Cerebellar cortex (tissue), 1 donor: ENCODE measurements at regions not wholly inside any gene's neighbourhood (a gene's known extent, or its start where the extent isn't known, plus 50 kb on each side); places are given as distances from the start of the nearest gene placed in this dataset.

Experiments
- DNase-seq: peaks from one replicate; pipeline ENCODE4 v3.0.0-alpha.2; 2015; ENCODE audit warnings: low spot score

DNA sequence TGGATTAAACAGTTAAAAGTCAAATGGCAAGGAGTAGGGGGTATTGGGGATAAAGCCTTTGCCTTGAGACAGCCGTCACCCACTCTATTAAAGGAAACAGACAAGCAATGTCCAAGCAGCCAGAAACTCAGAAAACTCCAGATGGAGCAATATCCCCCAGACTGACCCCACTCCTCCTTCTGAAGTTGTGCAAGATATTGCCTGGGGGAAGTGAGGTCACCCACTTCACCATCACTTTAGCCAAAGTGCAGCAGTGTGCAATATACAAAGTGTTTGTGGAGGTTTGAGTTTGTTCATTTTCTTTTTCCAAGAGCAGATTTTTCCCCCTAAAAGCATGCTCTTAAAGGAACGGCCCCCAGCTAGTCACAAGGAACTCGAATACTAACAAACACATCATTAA lies 125.1 kb downstream of the ETS2 start:
- no peak for DNase-seq

DNA sequence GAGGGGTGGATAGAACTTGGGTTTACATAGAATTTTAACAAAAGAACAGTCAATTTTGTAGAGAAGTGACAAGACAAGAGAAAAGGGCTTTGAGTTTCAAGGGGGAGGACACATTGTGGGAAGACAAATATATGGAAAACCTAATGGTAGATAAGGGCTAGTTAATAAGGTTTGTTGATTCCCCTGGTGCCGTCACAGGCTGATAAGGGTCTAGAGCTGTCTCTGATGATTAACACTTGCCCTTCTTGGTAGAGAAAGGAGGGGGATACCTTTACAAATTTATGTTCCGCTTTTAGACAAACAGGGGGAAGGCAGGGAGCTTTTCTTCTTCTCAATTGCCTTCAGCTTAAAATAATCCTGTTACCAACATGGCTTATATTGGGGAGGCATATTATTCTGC lies 124.3 kb downstream of the ETS2 start:
- no peak for DNase-seq

DNA sequence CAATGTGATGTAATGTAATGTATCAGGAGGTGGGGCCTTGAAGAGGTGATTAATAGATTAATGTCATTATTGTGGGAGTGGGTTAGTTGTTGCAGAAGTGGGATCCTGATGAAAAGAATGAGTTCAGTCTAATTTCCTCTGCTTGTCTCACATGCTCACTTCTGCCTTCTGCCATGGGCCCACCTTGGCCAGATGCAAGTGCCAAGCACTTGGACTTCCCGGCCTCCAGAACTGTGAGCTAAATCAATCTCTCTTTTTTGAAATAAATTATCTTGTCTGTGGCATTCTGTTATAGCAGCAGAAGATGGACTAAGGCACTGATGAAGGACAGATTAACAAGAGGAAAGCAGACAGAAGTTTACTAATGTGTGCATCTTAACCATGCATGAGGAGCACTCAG lies 123.9 kb downstream of the ETS2 start:
- DNase-seq, result no peak

DNA sequence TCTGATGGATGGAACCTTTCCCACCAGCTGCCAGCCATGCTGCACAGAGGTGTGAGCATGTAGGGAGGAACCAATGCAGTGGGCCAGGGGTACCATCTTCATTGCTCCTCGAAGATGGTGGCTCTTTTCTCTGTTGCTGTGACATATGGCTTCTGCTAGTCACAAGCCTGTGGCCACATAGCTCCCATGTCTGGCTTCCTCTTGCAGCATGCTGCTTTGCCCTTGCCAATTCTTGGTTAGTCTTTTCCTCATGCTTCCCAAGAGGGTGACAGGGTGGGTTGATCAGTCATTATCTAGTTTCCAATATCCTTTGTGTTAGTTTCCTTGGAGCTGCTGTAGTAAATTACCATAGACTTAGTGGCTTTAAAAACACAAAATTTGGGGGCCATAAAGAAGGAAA lies 123.4 kb downstream of the ETS2 start:
- no peak for DNase-seq

DNA sequence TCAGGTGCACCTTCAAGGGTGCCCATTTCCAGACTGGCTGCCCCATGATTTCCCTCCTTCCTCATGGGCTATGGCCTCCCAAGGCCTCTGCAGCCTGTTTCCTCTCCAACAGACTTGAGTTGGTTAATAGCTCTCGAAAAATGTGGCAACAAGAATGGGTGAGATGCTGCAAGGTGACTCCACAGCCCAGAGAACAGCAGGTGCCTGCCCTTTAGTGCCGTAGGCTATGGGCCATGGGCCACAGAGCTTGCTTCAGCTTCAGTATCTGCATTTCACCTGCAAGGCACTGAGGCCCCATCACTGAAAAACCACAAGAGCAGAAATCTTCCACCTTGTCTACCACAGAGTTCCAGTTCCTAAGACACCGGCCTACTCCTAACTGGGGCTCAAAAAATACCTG lies 122.0 kb downstream of the ETS2 start:
- DNase-seq, result no peak

DNA sequence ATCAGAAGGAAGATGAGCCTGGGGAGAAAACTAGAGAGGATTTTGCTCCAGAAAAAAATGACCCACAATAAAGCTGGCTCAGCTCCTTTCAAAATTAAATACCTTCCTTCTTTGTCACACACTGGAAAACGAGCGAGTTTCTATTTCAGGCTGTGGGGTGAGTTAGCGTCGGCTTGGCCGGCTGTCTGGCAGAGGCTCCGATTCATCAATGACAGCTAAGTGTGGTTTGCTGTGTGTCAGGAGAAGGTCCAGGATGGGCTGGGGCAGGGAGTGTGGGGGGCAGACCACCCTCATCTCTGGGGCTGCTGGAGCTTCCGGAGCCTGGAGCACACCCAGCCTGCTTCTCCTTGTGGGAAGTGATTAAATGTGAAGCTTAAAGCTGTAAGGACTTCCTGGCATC lies 120.2 kb downstream of the ETS2 start:
- no peak for DNase-seq

DNA sequence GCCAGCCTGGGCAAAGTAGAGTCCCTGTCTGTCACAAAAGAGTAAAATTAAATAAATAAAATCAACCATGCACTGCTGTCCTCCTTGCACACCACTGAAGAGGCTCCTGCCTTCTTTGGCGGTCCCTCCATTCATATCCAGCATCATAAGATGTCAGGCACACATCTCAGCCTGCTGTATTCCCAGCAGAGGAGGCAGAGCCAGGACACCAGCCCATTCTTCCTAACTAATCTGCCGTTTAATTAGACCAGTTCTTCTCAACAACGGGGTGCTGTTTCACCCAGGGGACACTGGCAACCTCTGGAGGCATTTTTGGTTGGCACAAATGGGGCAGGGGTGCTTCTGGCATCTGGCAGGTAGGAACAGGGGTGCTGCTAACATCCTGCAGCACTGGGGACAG lies 119.7 kb downstream of the ETS2 start:
- DNase-seq, result no peak

DNA sequence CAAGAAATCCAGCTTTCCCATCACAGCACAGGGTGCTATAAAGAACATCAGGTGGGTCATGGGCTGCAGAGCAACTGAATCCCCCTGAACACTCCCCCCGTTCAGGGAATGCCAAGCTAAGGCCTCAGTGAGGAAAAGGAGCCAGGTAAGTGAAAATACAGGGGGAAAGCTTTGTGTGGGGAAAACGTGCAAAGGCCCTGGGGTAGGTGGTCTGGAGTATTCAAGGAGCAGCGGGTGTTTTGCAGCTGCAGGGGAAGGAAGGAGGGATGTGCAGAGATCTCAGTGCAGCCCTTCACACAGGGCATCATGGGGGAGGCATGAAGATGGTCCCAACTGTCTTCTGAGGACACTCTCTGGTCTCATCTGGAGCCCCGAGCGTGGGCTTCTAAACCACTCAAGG lies 119.2 kb downstream of the ETS2 start:
- DNase-seq, result no peak

DNA sequence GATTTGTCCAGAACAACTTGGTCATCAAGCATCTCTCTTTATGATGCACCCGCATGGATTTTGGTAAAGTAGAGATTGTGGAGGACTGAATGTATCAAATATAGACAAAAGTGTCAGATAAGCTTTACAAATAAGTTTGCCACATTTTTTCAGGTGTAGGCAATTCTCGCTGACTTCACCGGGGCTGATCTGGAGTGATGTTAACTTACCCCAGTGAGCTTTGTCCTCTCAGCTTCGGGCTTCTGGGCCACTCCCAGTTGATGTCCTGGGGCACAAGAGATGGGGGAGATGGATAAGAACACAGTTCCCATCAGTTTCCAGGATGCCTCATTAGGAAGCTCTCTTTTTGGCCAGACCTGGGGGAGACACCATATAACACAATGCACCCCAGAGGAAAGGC lies 117.7 kb downstream of the ETS2 start:
- no peak for DNase-seq

DNA sequence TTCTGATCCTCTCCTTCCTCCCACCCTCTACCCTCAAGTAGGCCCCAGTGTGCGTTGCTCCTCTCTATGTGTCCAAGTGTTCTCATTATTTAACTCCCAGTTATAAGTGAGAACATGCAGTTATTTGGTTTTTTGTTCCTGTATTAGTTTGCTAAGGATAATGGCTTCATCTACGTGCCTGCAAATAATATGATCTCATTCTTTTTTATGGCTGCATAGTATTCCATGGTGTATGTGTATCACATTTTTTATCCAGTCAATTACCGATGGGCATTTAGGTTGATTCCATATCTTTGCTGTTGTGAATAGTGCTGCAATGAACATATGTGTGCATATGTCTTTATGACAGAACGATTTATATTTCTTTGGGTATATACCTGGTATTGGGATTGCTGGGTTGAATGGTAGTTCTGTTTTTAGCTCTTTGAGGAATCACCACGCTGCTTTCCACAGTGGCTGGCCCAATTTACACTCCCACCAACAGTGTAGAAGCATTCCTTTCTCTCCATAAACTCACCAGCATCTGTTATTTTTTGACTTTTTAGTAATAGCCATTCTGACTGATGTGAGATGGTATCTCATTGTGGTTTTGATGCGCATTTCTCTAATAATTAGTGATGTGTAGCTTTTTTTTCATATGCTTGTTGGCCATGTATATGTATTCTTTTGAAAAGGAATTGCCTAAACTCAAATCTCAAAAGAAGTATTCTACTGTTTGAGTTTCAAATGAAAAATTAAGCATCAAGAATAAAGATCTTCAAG lies 116.9 kb downstream of the ETS2 start:
- DNase-seq, result no peak

DNA sequence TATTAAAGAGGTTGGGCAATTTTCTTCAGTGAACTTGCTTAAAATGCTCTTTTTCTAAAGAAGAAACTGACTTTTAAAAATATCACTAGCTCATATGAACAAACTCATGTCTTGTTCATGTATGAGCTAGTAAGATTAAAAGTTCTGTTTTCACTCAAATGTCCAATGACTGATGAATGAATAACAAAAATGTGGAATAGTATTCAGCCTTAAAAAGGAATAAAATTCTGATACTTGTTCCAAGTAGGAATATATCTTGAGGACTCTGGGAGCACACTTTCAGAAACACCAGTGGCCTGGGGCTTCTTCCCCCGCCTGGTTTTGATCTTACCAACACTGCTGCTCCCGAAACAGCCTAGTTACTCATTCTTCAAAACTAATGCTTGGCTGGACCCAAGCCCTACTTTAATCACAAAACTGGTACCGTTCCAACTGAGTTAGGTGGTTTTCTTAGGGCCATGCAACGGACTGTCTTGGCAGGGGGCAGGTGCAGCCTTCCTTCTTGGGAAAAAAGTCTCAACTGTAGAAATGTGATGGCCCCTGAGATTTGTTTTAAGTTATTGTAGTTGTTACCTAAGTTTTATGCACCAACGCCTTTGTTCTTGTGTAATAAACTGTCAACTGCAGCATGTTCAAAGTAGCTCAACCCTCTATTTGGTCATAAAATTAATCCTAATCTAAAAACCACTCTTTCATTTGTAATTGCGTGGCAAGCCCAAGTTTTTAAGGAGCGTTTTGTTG lies 116.0 kb downstream of the ETS2 start:
- DNase-seq, result no peak

DNA sequence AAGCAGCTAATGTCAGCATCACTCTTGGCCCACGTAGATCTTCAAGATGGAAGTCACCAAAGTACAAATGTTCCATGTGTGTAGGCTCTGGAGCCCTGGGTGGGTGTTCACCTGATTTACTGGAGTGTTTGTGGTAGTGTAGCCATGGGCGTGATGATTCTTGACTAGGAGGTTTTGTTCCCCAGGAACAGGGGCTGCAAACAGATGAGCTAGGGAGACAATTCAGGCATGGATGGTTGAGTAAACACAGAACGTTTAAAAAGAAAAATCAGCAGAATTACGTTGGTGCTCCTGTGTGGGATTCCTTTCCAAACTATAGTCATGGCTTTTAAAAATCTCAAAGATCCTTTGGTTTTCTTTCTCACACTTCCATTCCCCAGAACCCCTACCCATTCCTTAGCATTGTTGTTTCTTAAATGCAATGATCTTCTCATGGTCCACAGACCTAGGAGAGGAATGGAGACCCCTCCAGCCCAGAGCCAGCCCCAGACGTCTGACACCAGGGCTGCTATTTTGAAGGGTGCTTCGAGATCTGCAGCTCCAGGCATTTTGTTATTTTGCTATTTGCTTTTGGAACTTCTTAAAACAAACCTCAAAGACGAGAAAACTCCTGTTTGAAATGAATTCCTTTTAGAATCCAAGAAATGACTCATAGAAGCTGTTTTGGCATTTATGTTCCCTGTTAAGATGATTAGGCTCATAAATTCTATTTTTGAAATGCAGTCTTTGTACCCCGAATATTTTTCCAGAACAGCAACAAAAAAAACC lies 115.1 kb downstream of the ETS2 start:
- DNase-seq, result no peak

DNA sequence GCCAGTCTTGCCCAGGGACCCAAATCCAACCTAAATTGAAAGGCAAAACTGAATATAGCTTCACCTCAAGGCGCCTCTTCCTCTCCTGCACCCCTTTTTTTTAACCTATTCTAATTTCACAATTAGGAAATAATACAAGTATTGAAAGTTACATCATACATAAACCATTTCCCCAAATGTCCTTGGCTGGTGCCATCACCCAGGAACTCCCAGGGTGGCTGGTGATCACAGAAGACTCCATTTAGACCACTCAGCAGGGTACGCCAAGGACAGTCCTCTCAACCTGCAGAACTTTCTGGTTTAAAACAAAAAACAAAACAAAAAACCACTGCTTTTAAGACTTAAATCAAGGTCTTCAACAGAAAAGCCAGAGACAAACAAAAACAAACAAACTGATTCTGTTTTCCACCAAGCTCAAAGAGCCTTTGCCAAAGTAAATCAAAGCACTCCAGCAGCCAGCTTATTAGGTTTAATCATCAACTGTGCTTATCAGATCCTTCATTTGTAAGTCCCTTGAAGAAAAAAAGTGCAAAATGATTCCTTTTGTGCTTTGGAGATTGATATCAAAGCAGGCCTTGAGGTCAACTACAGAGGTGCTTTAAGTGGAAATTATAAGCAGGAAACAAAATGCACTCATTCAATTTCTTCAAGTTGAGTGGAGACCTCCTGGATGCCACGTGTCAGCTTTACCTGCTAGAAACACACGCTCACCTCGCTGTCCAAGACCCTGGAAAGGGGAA lies 113.0 kb downstream of the ETS2 start:
- no peak for DNase-seq

DNA sequence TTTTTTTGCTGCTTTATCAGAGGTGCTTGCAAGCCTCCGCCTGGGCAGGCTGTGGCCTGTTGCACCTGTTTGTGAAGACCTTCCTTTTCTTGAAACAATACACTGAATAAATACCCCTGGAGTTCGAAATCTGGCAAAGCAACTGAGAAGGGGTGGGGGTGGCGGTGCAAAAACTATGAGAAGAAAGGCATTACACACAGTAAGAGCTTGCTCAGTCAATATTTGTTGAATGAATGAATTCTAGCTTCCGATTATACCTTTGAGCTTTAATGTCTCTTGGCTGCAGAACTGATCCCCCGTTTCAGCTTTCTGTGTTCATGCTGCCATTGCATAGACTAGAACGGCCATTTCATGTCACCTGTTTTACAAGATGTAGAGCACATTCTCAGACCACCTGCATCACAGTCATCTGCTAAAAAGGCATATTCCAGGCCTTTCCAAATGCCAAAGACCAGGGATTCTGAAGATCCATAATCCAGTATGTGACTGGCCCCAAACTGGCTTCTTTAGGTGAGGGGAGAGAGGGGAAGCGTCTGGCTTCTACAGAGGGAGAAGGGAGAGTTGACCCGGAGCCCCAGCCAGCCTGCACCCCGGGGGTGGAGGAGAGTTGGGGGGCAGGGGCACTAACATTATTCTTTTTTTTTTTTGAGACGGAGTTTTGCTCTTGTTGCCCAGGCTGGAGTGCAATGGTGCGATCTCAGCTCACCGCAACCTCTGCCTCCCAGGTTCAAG lies 111.5 kb downstream of the ETS2 start:
- DNase-seq, result no peak

DNA sequence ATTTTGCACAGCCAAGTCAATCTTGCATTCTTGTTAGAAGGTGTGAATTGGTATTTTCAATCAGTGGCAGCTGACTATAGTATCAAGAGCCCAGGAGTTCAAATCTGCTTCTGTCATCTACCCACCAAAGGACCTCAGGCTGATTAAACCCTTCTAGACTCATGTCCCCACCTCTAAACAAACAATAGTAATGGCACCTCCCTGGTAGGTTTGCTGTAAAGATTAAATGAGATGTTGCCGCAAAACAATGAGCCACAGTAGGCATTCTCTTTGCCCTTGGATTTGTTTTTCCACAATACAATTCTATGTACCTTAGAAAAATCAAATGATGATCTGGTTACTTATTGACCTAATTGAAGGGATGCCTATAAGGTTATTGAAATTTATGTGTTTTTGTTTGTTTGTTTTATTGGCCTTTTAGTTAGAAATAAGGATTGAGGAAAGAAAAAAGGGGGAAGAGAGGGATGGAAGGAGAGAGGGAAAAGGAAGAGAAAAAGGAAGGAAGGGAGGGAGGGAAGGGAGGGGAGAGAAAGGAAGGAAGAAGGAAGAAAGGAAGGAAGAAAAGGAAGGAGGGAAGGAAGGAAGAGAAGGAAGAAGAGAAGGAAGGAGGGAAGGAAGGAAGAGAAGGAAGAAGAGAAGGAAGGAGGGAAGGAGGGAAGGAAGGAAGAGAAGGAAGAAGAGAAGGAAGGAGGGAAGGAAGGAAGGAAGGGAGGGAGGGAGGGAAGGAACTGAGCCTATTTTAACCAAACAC lies 110.7 kb downstream of the ETS2 start:
- DNase-seq, result no peak

DNA sequence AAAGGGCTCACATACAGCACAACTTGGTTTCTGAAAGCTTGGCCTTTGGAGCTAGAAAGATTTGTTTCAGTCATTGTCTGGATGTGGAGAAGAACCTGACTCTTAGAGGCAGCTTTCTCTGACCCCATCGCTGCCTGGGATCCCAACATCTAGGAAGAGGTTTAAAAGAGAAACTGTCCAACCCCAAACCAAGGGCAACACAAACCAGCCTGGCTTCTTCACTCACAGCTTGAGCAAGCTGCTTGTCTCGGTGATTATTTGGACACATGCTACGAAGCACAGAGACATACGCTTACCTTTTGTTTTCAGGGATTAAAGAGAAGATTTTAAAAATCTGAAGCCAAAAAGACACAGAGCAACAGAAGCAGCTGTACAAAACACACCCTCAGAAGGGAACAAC lies 109.8 kb downstream of the ETS2 start:
- DNase-seq, result no peak

DNA sequence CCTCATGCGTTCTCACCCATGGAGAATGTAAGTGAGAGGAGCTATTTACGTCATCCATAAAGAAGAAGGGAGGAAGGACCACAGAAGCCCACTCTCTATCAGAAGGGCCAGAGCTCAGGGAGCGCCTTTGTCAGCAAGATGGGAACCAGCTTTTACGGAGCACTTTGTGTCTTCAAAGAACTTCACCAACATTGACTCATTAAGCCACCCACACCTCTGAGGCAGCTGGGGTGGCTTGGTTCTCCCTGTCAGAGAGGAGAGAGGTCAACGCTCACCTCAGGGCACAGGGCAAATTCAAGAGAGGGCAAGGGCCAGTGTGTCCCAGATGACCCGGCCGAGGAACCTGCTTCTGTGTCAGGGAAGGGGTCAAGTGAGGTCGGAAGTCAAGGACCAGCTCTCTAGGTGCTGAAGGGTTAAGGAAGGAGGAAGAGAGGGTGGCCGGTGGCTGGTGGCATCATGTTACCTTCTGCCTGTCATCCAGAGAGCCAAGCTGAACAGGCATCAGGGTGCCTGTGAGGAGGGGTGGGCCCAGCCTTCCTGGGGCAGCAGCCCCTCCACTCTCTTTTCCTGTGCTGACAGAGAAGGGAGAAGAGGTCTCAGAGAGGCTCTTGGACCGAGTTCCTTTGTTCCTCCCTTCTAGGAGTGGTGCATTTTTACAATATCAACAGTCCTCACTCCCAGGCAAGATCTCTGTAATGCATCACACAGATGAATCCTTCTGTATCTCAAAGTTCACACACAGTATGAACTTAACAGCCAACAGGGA lies 109.0 kb downstream of the ETS2 start:
- DNase-seq, result no peak

DNA sequence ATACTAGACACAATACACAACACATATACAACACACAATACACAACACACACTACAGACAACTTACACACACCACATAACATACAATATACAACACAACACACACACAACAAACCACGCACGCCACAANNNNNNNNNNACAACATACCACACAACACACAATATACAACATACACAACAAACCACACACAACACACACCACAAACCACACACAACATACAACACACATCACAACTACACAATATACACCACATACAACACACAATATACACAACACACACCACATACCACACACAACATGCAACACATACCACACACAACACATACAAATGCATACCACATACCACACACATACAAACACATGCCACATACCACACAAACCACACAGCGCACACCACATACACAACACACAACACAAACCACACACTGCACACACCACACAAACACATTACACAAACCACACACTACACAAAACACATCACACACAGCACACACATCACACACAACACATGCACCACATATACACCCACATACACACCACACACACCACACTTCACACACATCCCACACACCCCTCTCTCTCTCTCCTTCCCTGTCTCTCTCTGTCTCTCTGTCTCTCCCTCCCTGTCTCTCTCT lies 108.3 kb downstream of the ETS2 start:
- DNase-seq, result no peak

DNA sequence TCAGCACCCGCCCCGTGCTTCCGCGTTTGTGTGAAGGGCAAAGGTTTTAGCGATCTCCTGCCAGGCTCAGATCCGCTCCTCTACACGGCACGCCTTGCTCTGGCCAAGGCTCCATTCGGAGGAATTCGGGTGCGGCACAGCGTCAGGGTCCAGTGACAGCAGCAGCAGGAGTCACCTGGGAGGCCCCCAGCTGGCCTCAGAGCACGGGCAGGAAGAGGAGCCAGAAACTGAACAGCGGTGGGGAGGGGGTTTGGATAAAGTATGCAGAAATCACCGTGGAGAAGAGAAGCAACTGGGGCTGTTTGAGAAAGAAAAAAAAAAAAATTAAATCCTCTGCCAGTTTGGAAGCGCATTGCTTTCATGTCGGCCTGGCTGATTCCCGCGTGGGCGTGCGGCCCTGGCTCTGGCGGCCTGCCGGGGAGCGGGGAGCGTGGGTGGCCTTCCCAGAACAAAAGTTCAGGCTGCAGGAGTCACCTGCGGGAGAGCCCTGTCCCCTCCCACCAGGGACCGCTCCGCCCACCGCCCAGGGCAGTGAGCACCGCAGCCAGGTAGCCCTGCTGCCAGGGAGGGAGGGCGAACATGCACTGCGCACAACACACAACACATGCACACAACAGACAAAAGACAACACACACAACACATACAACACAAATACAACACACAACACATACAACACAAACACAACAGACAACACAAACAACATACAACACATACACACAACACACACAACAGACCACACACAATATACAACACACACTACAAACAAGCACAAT lies 107.6 kb downstream of the ETS2 start:
- no peak for DNase-seq
